GM21390 (cell line): ENCODE measurements at regions not wholly inside any gene's neighbourhood (a gene's known extent, or its start where the extent isn't known, plus 50 kb on each side); places are given as distances from the start of the nearest gene placed in this dataset.

Experiments used
- ATAC-seq: cut with Tn5 transposase; IDR thresholded peaks from one replicate; pipeline ENCODE4 v1.9.1; 2021; ENCODE audit not compliant: unreplicated experiment

- no peak for ATAC-seq
Observed at GRCh38 chr1:55574691-55575225, 359.6 kb upstream of the USP24 start.

- no peak for ATAC-seq
Observed at GRCh38 chr1:55572878-55573734, 357.9 kb upstream of the USP24 start.

- ATAC-seq, result no peak
Observed at GRCh38 chr1:55571767-55572166, 356.6 kb upstream of the USP24 start.

GRCh38 chr1:55569417-55569816 is 354.3 kb upstream of the USP24 start:
- no peak for ATAC-seq

- no peak for ATAC-seq
Observed at GRCh38 chr1:55568732-55569131, 353.6 kb upstream of the USP24 start.

GRCh38 chr1:55560266-55560665 is 345.1 kb upstream of the USP24 start:
- ATAC-seq, result no peak

- no peak for ATAC-seq
Observed at GRCh38 chr1:55559842-55560241, 344.7 kb upstream of the USP24 start.

- no peak for ATAC-seq
Observed at GRCh38 chr1:55559161-55559611, 344.0 kb upstream of the USP24 start.

GRCh38 chr1:55558515-55558914 is 343.4 kb upstream of the USP24 start:
- no peak for ATAC-seq

- no peak for ATAC-seq
Observed at GRCh38 chr1:55555956-55556725, 341.0 kb upstream of the USP24 start.

GRCh38 chr1:55554611-55555010 is 339.4 kb upstream of the USP24 start:
- ATAC-seq, result no peak

GRCh38 chr1:55552636-55553035 is 337.5 kb upstream of the USP24 start:
- ATAC-seq, result no peak

GRCh38 chr1:55547405-55547804 is 332.2 kb upstream of the USP24 start:
- no peak for ATAC-seq

GRCh38 chr1:55546553-55546952 is 331.4 kb upstream of the USP24 start:
- ATAC-seq, result no peak

- ATAC-seq, result no peak
Observed at GRCh38 chr1:55544826-55545225, 329.7 kb upstream of the USP24 start.

GRCh38 chr1:55542901-55543504 is 327.8 kb upstream of the USP24 start:
- ATAC-seq, result no peak

- ATAC-seq, result no peak
Observed at GRCh38 chr1:55541296-55541695, 326.1 kb upstream of the USP24 start.

- ATAC-seq, result no peak
Observed at GRCh38 chr1:55539652-55540512, 324.7 kb upstream of the USP24 start.

- ATAC-seq, result no peak
Observed at GRCh38 chr1:55538428-55538827, 323.3 kb upstream of the USP24 start.

GRCh38 chr1:55536545-55536865 is 321.3 kb upstream of the USP24 start:
- ATAC-seq, result no peak
